ENCODE measurements at regions not wholly inside any gene's neighbourhood (a gene's known extent, or its start where the extent isn't known, plus 50 kb on each side); places are given as distances from the start of the nearest gene placed in this dataset.

DNA sequence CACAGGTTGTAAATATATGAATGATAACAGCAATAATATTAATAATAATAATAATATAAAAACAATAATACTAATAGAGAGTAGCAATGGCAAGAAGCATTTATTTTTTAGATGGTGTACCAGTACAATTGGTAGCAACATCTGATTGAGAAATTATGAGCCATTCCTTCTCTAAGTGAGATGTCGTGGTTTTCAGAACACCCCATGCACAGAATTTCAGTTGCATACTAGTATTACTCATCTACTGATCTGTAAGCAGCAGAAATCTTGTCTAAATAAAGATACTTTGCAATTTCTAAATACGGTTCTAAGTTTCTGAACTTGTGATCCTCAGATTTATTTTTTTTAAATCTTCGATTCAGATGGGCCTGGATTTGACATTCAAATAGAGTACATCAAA lies 788.0 kb upstream of the ATXN8OS start:
- TF ChIP-seq EZH2phosphoT487 (IDR thresholded peaks at IDR 0.05; ENCODE audit: borderline replicate concordance, low read length) = no peak
- TF ChIP-seq CTCF (conservative IDR thresholded peaks at IDR 0.05; ENCODE audit: low read depth, low read length) = no peak

Data from PC-3 (cell line).